ENCODE measurements at regions not wholly inside any gene's neighbourhood (a gene's known extent, or its start where the extent isn't known, plus 50 kb on each side); places are given as distances from the start of the nearest gene placed in this dataset.

DNA sequence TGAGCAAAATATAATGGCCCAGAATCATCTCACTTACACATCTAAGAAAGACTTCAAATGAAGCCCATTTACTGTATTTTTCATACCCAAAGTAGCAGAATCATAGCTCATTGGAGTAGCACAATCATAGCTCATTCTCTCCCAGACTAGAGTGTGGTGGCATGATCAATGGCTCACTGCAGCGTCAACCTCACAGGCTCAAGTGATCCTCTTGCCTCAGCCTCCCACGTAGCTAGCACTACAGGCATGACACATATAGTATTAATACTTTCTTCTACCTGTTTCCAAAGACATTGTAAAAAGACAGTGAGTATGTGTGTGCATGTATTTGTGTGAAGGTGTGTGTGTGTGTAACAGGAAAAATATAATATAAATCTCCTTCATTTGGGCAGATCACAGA is 1247.9 kb upstream of the ACO1 start:
- Histone ChIP-seq H3K9me3 (no peaks in the 10 kb centered on the region), H3K4me1 (ENCODE audit: control insufficient read depth in 1 of 2, extremely low read depth in 1 of 2, insufficient read depth in 2 of 2, low read length in 2 of 2) (no peaks in the 10 kb centered on the region), H3K4me3 (ENCODE audit: control insufficient read depth in 1 of 2, extremely low read depth in 1 of 2, low read length in 1 of 2) (no peak overlapping the region), H3K27ac (ENCODE audit: low read length) (no peak overlapping the region), H3K36me3 (ENCODE audit: control insufficient read depth in 2 of 2, extremely low read depth in 1 of 2, insufficient read depth in 1 of 2, low read length in 1 of 2) (no peaks in the 10 kb centered on the region), H3K27me3 (replicated peaks in 1 of 2; ENCODE audit: control insufficient read depth in 2 of 2, extremely low read depth in 1 of 2, insufficient read depth in 2 of 2, low read length in 1 of 2) (no peaks in the 10 kb centered on the region)
- WGBS (ENCODE audit: insufficient coverage), result no CpG with 5 or more reads among the region's 2 CpGs
- Mint-ChIP-seq H3K36me3 (no peaks in the 10 kb centered on the region), H3K9me3 (no peaks in the 10 kb centered on the region), H3K4me3 (no peak overlapping the region), H3K4me1 (peaks cover 7 to 8% (median 8%) of the 10 kb centered on the region in 3 donors), H3K27me3 (no peaks in the 10 kb centered on the region), H3K27ac (no peak overlapping the region)
- POLR2A ChIA-PET, result no interaction called here
- ATAC-seq (replicated peaks in 1 of 4), result no peak
- CTCF ChIA-PET, result interaction anchor here in 1 of 2 donors (1.0 kb wide), 1 partner anchor 15 kb away, joined by 3 read pairs; no protein-coding TSS in a partner anchor
- no peak for DNase-seq

DNA sequence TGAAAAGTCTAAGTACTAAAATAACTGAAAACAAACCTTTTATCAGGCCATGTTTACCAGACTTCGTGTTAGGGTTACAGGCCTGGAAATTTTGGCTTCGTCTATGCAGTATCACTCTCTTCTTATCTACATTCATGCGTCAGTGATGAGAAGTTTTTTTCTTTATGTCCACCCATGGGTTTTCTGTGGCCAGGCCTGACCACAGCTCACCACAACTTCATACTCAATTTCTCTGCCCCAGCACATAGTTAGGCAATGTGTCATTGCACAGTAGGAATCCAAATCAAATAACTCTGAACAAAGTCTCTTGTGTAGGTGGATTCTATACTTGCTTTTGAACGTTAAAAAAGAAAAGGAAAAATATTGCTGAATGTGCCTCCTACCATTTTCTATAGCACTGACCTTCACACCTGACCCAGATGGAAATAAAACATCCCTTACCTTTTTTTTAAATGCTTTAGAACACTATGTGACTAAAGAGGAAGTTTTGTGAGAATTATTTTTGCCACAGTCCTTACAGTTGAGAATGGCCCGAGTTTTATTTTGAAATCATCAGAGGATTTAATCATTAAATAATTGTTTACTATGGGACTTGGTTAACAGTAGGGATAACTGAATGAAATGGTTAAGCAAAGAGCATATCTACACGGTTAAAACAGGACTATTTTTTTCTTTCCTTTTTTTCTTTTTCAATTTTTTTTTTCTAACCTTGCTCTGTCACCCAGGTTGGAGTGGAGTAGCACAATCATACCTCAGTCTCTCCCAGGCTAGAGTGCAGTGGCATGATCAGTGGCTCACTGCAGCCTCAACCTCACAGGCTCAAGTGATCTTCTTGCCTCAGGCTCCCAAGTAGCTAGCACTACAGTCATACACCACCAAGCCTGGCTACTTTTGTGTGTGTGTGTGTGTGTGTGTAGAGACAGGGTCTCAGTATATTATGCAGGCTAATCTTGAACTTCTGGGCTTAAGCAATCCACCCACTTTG is 1247.0 kb upstream of the ACO1 start:
- ATAC-seq (replicated peaks in 1 of 4) (no peak), DNase-seq (no peak)
- H3K27ac Mint-ChIP-seq, result no peak overlapping the region
- no CpG with 5 or more reads among the region's 6 CpGs for WGBS (ENCODE audit: insufficient coverage)
- H3K27ac ChIP-seq (ENCODE audit: low read length), result no peak overlapping the region
- H3K36me3 Mint-ChIP-seq, result no peaks in the 10 kb centered on the region
- no peaks in the 10 kb centered on the region for H3K27me3 ChIP-seq (replicated peaks in 1 of 2; ENCODE audit: control insufficient read depth in 2 of 2, extremely low read depth in 1 of 2, insufficient read depth in 2 of 2, low read length in 1 of 2)
- H3K27me3 Mint-ChIP-seq, result no peaks in the 10 kb centered on the region
- ChIA-PET CTCF (no interaction called here), POLR2A (interaction anchor here in 1 of 2 donors (0.6 kb wide), 1 partner anchor 1404 kb away, joined by 3 read pairs; no protein-coding TSS in a partner anchor)
- H3K36me3 ChIP-seq (ENCODE audit: control insufficient read depth in 2 of 2, extremely low read depth in 1 of 2, insufficient read depth in 1 of 2, low read length in 1 of 2), result no peaks in the 10 kb centered on the region
- H3K4me1 Mint-ChIP-seq, result peaks cover 5 to 6% (median 6%) of the 10 kb centered on the region in 3 donors
- no peaks in the 10 kb centered on the region for H3K9me3 ChIP-seq
- no peaks in the 10 kb centered on the region for H3K9me3 Mint-ChIP-seq
- no peak overlapping the region for H3K4me3 Mint-ChIP-seq
- H3K4me1 ChIP-seq (ENCODE audit: control insufficient read depth in 1 of 2, extremely low read depth in 1 of 2, insufficient read depth in 2 of 2, low read length in 2 of 2), result no peaks in the 10 kb centered on the region
- no peak overlapping the region for H3K4me3 ChIP-seq (ENCODE audit: control insufficient read depth in 1 of 2, extremely low read depth in 1 of 2, low read length in 1 of 2)

DNA sequence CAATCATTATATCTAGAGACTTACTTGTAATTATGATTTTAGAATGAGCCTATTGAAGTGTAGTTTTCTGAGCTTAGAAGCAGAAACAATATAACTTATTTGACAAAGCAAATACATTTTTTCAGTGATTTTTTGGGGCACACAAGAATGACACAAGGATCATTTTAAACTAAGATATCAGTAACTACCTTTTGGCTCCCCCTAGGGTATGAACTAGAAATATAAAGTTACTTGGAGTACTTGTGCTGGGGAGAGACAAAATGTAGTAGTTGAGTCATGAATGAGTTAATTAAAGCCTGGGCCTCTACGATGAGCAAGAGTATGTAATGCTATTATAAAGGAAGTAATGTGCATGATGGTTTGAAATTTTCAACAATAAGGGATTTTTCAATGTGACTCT is 1244.1 kb upstream of the ACO1 start:
- Mint-ChIP-seq H3K27me3 (no peaks in the 10 kb centered on the region), H3K9me3 (no peaks in the 10 kb centered on the region), H3K4me1 (no peaks in the 10 kb centered on the region), H3K36me3 (no peaks in the 10 kb centered on the region), H3K27ac (no peak overlapping the region), H3K4me3 (no peak overlapping the region)
- no peaks in the 10 kb centered on the region for H3K9me3 ChIP-seq
- DNase-seq (no peak), ATAC-seq (replicated peaks in 1 of 4) (no peak)
- no peaks in the 10 kb centered on the region for H3K36me3 ChIP-seq (ENCODE audit: control insufficient read depth in 2 of 2, extremely low read depth in 1 of 2, insufficient read depth in 1 of 2, low read length in 1 of 2)
- no peak overlapping the region for H3K4me3 ChIP-seq (ENCODE audit: control insufficient read depth in 1 of 2, extremely low read depth in 1 of 2, low read length in 1 of 2)
- WGBS (ENCODE audit: insufficient coverage), result no CpG with 5 or more reads among the region's 1 CpG
- CTCF ChIA-PET, result interaction anchor here in 1 of 2 donors (0.5 kb wide), 1 partner anchor 160 kb away, joined by 4 read pairs; no protein-coding TSS in a partner anchor
- H3K27me3 ChIP-seq (replicated peaks in 1 of 2; ENCODE audit: control insufficient read depth in 2 of 2, extremely low read depth in 1 of 2, insufficient read depth in 2 of 2, low read length in 1 of 2), result no peaks in the 10 kb centered on the region
- no peak overlapping the region for H3K27ac ChIP-seq (ENCODE audit: low read length)
- POLR2A ChIA-PET, result no interaction called here
- H3K4me1 ChIP-seq (ENCODE audit: control insufficient read depth in 1 of 2, extremely low read depth in 1 of 2, insufficient read depth in 2 of 2, low read length in 2 of 2), result no peaks in the 10 kb centered on the region

DNA sequence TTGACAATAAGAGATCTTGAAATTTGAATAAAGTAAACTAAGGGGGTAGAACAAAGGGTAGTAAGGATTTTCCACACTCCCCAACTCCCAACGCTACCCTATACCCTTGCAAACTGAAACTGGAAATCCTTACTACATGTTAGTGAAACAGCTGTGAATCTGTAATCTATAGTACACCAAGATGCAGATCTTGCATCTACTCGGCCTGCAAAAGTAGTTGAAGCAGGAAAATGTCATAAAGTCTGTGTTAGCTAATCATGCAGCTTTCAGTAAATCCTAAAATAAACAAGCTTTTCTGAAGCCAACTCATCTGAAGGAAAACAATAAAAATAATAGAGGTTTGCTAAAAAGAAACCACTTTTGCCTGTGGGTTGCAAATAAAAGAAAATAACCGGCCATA is 1242.0 kb upstream of the ACO1 start:
- Mint-ChIP-seq H3K36me3 (no peaks in the 10 kb centered on the region), H3K27me3 (no peaks in the 10 kb centered on the region), H3K4me3 (no peak overlapping the region), H3K9me3 (no peaks in the 10 kb centered on the region), H3K4me1 (peaks cover 0 to 7% (median 1%) of the 10 kb centered on the region in 3 donors), H3K27ac (no peak overlapping the region)
- Histone ChIP-seq H3K4me1 (ENCODE audit: control insufficient read depth in 1 of 2, extremely low read depth in 1 of 2, insufficient read depth in 2 of 2, low read length in 2 of 2) (no peaks in the 10 kb centered on the region), H3K36me3 (ENCODE audit: control insufficient read depth in 2 of 2, extremely low read depth in 1 of 2, insufficient read depth in 1 of 2, low read length in 1 of 2) (no peaks in the 10 kb centered on the region), H3K27ac (ENCODE audit: low read length) (no peak overlapping the region), H3K27me3 (replicated peaks in 1 of 2; ENCODE audit: control insufficient read depth in 2 of 2, extremely low read depth in 1 of 2, insufficient read depth in 2 of 2, low read length in 1 of 2) (no peaks in the 10 kb centered on the region), H3K4me3 (ENCODE audit: control insufficient read depth in 1 of 2, extremely low read depth in 1 of 2, low read length in 1 of 2) (no peak overlapping the region), H3K9me3 (no peaks in the 10 kb centered on the region)
- DNase-seq (no peak), ATAC-seq (replicated peaks in 1 of 4) (no peak)
- 80% methylated on average over 1 of the region's 3 CpGs for WGBS (ENCODE audit: insufficient coverage)
- ChIA-PET POLR2A (no interaction called here), CTCF (interaction anchor here (0.5 to 0.6 kb wide), 2 partner anchors 37 to 107 kb away, joined by 4 read pairs; no protein-coding TSS in a partner anchor)

DNA sequence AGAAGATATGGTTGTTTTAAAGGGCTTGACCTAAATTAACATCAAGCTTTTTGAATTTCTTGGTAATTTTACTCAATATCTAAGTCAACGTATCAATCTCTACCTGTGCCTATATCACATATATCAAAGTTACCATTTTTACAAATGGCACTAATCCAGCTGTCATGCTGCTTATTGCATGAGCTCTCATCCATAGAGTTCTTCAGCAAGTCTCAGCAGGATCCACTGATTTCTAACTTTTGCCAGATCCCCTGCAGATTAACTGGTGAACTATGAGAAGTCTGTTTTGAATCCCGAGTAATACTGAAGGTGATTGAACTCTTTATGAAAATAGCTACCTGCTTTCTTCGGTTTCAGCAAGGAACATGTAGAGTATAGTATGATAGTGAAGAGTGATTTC is 1239.8 kb upstream of the ACO1 start:
- no peak overlapping the region for H3K27ac ChIP-seq (ENCODE audit: low read length)
- ChIA-PET CTCF (no interaction called here), POLR2A (no interaction called here)
- H3K36me3 ChIP-seq (ENCODE audit: control insufficient read depth in 2 of 2, extremely low read depth in 1 of 2, insufficient read depth in 1 of 2, low read length in 1 of 2), result no peaks in the 10 kb centered on the region
- 70% methylated on average over 1 of the region's 3 CpGs for WGBS (ENCODE audit: insufficient coverage)
- no peaks in the 10 kb centered on the region for H3K27me3 ChIP-seq (replicated peaks in 1 of 2; ENCODE audit: control insufficient read depth in 2 of 2, extremely low read depth in 1 of 2, insufficient read depth in 2 of 2, low read length in 1 of 2)
- H3K27ac Mint-ChIP-seq, result no peak overlapping the region
- peaks cover 0 to 7% (median 1%) of the 10 kb centered on the region in 3 donors for H3K4me1 Mint-ChIP-seq
- no peak overlapping the region for H3K4me3 Mint-ChIP-seq
- no peak overlapping the region for H3K4me3 ChIP-seq (ENCODE audit: control insufficient read depth in 1 of 2, extremely low read depth in 1 of 2, low read length in 1 of 2)
- H3K9me3 ChIP-seq, result no peaks in the 10 kb centered on the region
- no peaks in the 10 kb centered on the region for H3K9me3 Mint-ChIP-seq
- no peak for ATAC-seq (replicated peaks in 1 of 4)
- no peaks in the 10 kb centered on the region for H3K4me1 ChIP-seq (ENCODE audit: control insufficient read depth in 1 of 2, extremely low read depth in 1 of 2, insufficient read depth in 2 of 2, low read length in 2 of 2)
- DNase-seq, result no peak
- H3K27me3 Mint-ChIP-seq, result no peaks in the 10 kb centered on the region
- H3K36me3 Mint-ChIP-seq, result no peaks in the 10 kb centered on the region

DNA sequence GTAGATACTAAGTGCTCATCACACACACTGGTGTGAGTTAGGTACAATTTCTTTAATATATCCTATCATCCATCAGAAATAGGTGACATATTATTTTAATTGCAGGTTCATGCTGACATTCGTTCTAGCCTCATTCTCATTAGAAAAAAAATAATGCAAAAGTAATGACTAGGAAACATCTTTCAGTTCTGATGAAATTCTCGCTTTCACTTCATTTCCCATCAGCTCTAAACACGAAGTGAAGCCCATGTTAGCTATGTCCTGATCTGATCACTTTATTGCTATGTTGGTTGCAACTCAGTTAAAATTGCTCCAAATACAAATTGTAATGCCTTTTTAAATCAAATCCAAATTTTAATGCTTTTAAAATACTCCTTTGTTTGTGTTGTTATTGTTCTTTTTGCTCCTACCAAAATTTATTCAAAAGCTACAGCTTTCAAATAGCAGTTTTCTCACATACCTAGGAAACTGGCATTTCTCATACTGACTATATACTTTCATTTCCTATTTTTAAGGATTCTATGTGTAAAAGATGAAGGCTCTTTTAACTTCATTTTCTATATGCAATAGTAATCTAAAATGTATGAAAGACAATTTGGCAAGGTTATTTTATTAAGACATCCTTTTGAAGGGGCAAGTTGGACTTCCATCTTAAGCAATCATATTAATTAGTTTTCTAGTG is 1237.8 kb upstream of the ACO1 start:
- Histone ChIP-seq H3K4me1 (ENCODE audit: control insufficient read depth in 1 of 2, extremely low read depth in 1 of 2, insufficient read depth in 2 of 2, low read length in 2 of 2) (no peaks in the 10 kb centered on the region), H3K27me3 (replicated peaks in 1 of 2; ENCODE audit: control insufficient read depth in 2 of 2, extremely low read depth in 1 of 2, insufficient read depth in 2 of 2, low read length in 1 of 2) (no peaks in the 10 kb centered on the region), H3K36me3 (ENCODE audit: control insufficient read depth in 2 of 2, extremely low read depth in 1 of 2, insufficient read depth in 1 of 2, low read length in 1 of 2) (no peaks in the 10 kb centered on the region), H3K27ac (ENCODE audit: low read length) (no peak overlapping the region), H3K9me3 (no peaks in the 10 kb centered on the region), H3K4me3 (ENCODE audit: control insufficient read depth in 1 of 2, extremely low read depth in 1 of 2, low read length in 1 of 2) (no peak overlapping the region)
- peaks cover 0 to 7% (median 3%) of the 10 kb centered on the region in 3 donors for H3K9me3 Mint-ChIP-seq
- no peaks in the 10 kb centered on the region for H3K36me3 Mint-ChIP-seq
- H3K27ac Mint-ChIP-seq, result no peak overlapping the region
- POLR2A ChIA-PET, result no interaction called here
- CTCF ChIA-PET, result no interaction called here
- H3K4me3 Mint-ChIP-seq, result no peak overlapping the region
- DNase-seq (no peak), ATAC-seq (replicated peaks in 1 of 4) (no peak)
- H3K4me1 Mint-ChIP-seq, result peaks cover 0 to 7% (median 1%) of the 10 kb centered on the region in 3 donors
- no CpG with 5 or more reads among the region's 3 CpGs for WGBS (ENCODE audit: insufficient coverage)
- no peaks in the 10 kb centered on the region for H3K27me3 Mint-ChIP-seq

All from T-cell (primary cell).